GM12878 (cell line): ENCODE measurements at regions not wholly inside any gene's neighbourhood (a gene's known extent, or its start where the extent isn't known, plus 50 kb on each side); places are given as distances from the start of the nearest gene placed in this dataset.

ENCODE experiments used
- ATAC-seq: fragments of 200-7000 bp; cut with Tn5 transposase; 3 replicates; pipeline ENCODE4 v1.9.1; 2020; ENCODE audit warnings: mild to moderate bottlenecking, moderate library complexity
- BruUV-seq: library from RNA; stranded (reverse); fragments of 400-500 nt; replicated peaks from 2 replicates; lab custom pipeline; 2021; lab: Mats Ljungman, UMichigan
- CTCF ChIA-PET: fragments of 300-600 bp; sonication (Branson Sonifier 250); formaldehyde crosslinking; extraction: SDS; loops from one replicate; lab custom pipeline; 2021; ENCODE audit warnings: inconsistent platforms; lab: Yijun Ruan, JAX
- POLR2A ChIA-PET: fragments of 350-600 bp; formaldehyde crosslinking; extraction: SDS; loops from one replicate; lab custom pipeline; 2021; ENCODE audit warnings: inconsistent platforms; lab: Charles Lee
- RAD21 ChIA-PET: fragments of 300-600 bp; sonication (Branson Sonifier 250); formaldehyde crosslinking; loops from one replicate; lab custom pipeline; 2023; ENCODE audit warnings: antibody characterized with exemption; ENCODE audit not compliant: unreplicated experiment; lab: Charles Lee
- SMC1A ChIA-PET: fragments of 300-600 bp; sonication (Branson Sonifier 250); formaldehyde crosslinking; loops from one replicate; lab custom pipeline; 2023; ENCODE audit not compliant: unreplicated experiment, uncharacterized antibody; lab: Charles Lee
- DNase-seq: peaks from one replicate; pipeline ENCODE4 v3.0.0-alpha.2; 2011; ENCODE audit warnings: low read depth, low spot score
- FAIRE-seq: peaks from 3 replicates; lab custom pipeline; 2011; peaks lifted over from hg19 to GRCh38; lab: Jason Lieb, UNC
- H2AFZ ChIP-seq: 2 replicates; pipeline ENCODE4 v1.6.0; 2011; ENCODE audit warnings: low read depth, low read length, control low read depth; ENCODE audit not compliant: control insufficient read depth
- H3K27ac ChIP-seq: 2 replicates; pipeline ENCODE4 v1.5.1; 2011; ENCODE audit warnings: control low read depth; ENCODE audit not compliant: control insufficient read depth, insufficient read depth
- H3K27me3 ChIP-seq, 2 experiments: replicated peaks in 1 of 2; 2 replicates each; pipeline versions ENCODE4 v1.6.0 to v1.6.1; 2011; ENCODE audit warnings: low read length in 1 of 2; ENCODE audit not compliant: control insufficient read depth in 2 of 2, insufficient read depth in 2 of 2
- H3K36me3 ChIP-seq, 2 experiments: 2 replicates each; pipeline ENCODE4 v1.5.1; 2011; ENCODE audit warnings: low read length in 1 of 2; ENCODE audit not compliant: control insufficient read depth in 2 of 2, insufficient read depth in 2 of 2
- H3K4me1 ChIP-seq: 2 replicates; pipeline ENCODE4 v1.6.1; 2011; ENCODE audit warnings: mild to moderate bottlenecking, low read length, moderate library complexity, mixed read lengths; ENCODE audit not compliant: control insufficient read depth, insufficient read depth
- H3K4me2 ChIP-seq: 2 replicates; pipeline ENCODE4 v1.6.0; 2011; ENCODE audit warnings: control low read depth; ENCODE audit not compliant: control insufficient read depth, insufficient read depth
- H3K4me3 ChIP-seq: fragments of 200-600 bp; sonication (generic); 2 replicates; pipeline ENCODE4 v1.5.1; 2016
- H3K79me2 ChIP-seq: 2 replicates; pipeline ENCODE4 v1.6.0; 2011; ENCODE audit warnings: low read length; ENCODE audit not compliant: control insufficient read depth, insufficient read depth
- H3K9ac ChIP-seq: 2 replicates; pipeline ENCODE4 v1.8.0; 2011; ENCODE audit warnings: low read length, control low read depth, mixed read lengths; ENCODE audit not compliant: control insufficient read depth, insufficient read depth
- H3K9me3 ChIP-seq: replicated peaks from 3 replicates; pipeline ENCODE4 v1.5.1; 2011; ENCODE audit warnings: mild to moderate bottlenecking, low read length; ENCODE audit not compliant: control insufficient read depth, insufficient read depth
- H4K20me1 ChIP-seq: 2 replicates; pipeline ENCODE4 v1.6.0; 2011; ENCODE audit not compliant: control insufficient read depth, insufficient read depth
- BHLHE40 ChIP-seq, 2 experiments: fragments of 450-650 bp in 1 of 2; IDR thresholded peaks; 2 replicates each; pipeline ENCODE4 v1.6.1; 2011 to 2017; ENCODE audit warnings: low read depth in 2 of 2, borderline replicate concordance in 1 of 2, improper control_type of control experiment in 1 of 2, low read length in 1 of 2, mild to moderate bottlenecking in 1 of 2
- CBX5 ChIP-seq: sonication (generic); IDR thresholded peaks from 2 replicates; pipeline ENCODE4 v1.6.1; 2016; ENCODE audit warnings: low read depth, moderate library complexity, mild to moderate bottlenecking, inconsistent platforms
- CREM ChIP-seq: IDR thresholded peaks from 2 replicates; pipeline ENCODE4 v1.6.1; 2014; ENCODE audit warnings: antibody characterized with exemption, low read depth
- E2F8 ChIP-seq: fragments of 450-650 bp; IDR thresholded peaks from 2 replicates; pipeline ENCODE4 v1.6.1; 2018; ENCODE audit warnings: mild to moderate bottlenecking, low read depth, moderate library complexity; ENCODE audit not compliant: partially characterized antibody
- EZH2 ChIP-seq: IDR thresholded peaks from 2 replicates; pipeline ENCODE4 v1.6.1; 2012; ENCODE audit warnings: low read depth, mild to moderate bottlenecking, control low read depth, inconsistent platforms, low read length, borderline replicate concordance; ENCODE audit not compliant: control insufficient read depth
- HDAC2 ChIP-seq: fragments of 200-600 bp; sonication (generic); IDR thresholded peaks from 2 replicates; pipeline ENCODE4 v1.6.1; 2017
- JUND ChIP-seq: IDR thresholded peaks from 2 replicates; pipeline ENCODE4 v1.6.1; 2012; ENCODE audit warnings: low read depth, mild to moderate bottlenecking, low read length, improper control_type of control experiment, moderate library complexity
- LARP7 ChIP-seq: fragments of 450-650 bp; IDR thresholded peaks from 2 replicates; pipeline ENCODE4 v1.6.1; 2017; ENCODE audit warnings: mild to moderate bottlenecking
- MEF2B ChIP-seq: fragments of 450-650 bp; IDR thresholded peaks from 2 replicates; pipeline ENCODE4 v1.6.1; 2018; ENCODE audit warnings: mild to moderate bottlenecking, moderate library complexity; ENCODE audit not compliant: partially characterized antibody, poor library complexity, severe bottlenecking
- MXI1 ChIP-seq: fragments of 150-350 bp; IDR thresholded peaks from 2 replicates; pipeline ENCODE4 v1.6.1; 2011; ENCODE audit warnings: low read depth, mild to moderate bottlenecking, inconsistent platforms, low read length, improper control_type of control experiment
- MYB ChIP-seq: fragments of 150-350 bp; IDR thresholded peaks from 2 replicates; pipeline ENCODE4 v1.6.1; 2014; ENCODE audit warnings: mild to moderate bottlenecking, low read depth, low read length, borderline replicate concordance
- NFYA ChIP-seq: IDR thresholded peaks from 2 replicates; pipeline ENCODE4 v1.6.1; 2011; ENCODE audit warnings: low read depth, mild to moderate bottlenecking, low read length, improper control_type of control experiment, borderline replicate concordance
- SIX5 ChIP-seq: IDR thresholded peaks from 2 replicates; pipeline ENCODE4 v1.6.1; 2011; ENCODE audit warnings: mild to moderate bottlenecking, low read depth, low read length, moderate library complexity; ENCODE audit not compliant: severe bottlenecking
- SKIL ChIP-seq: fragments of 450-650 bp; IDR thresholded peaks from 2 replicates; pipeline ENCODE4 v1.6.1; 2017; ENCODE audit warnings: mild to moderate bottlenecking, low read depth, inconsistent platforms; ENCODE audit not compliant: poor library complexity, severe bottlenecking
- SMAD1 ChIP-seq: fragments of 450-650 bp; IDR thresholded peaks from 2 replicates; pipeline ENCODE4 v1.6.1; 2018; ENCODE audit warnings: mild to moderate bottlenecking, low read depth; ENCODE audit not compliant: partially characterized antibody
- WRNIP1 ChIP-seq: IDR thresholded peaks from 2 replicates; pipeline ENCODE4 v1.6.1; 2011; ENCODE audit warnings: low read depth, low read length, improper control_type of control experiment, borderline replicate concordance
- ZNF207 ChIP-seq: fragments of 450-650 bp; IDR thresholded peaks from 2 replicates; pipeline ENCODE4 v1.6.1; 2014; ENCODE audit warnings: antibody characterized with exemption, mild to moderate bottlenecking, borderline replicate concordance
- ZNF24 ChIP-seq: fragments of 450-650 bp; IDR thresholded peaks from 2 replicates; pipeline ENCODE4 v1.6.1; 2017; ENCODE audit warnings: antibody characterized with exemption, mild to moderate bottlenecking
- WGBS: methylation state at CpG from one replicate; pipeline ENCODE4 v1.1.6; 2016; ENCODE audit warnings: low lambda C conversion rate; ENCODE audit not compliant: insufficient replicate concordance, insufficient coverage; ENCODE audit errors: missing lambda C conversion rate; 5-methylcytosine and 5-hydroxymethylcytosine counted together
- in situ Hi-C: fragments of 300-500 bp; cut with MboI; formaldehyde crosslinking; loops from 9 replicates; pipeline ENCODE4 v1.14.3; 2018; ENCODE audit warnings: mixed read lengths
- intact Hi-C: fragments of 100-400 bp; cut with micrococcal nuclease; formaldehyde crosslinking; loops from one replicate; pipeline ENCODE4 v1.14.2; 2022; ENCODE audit not compliant: unreplicated experiment

- POLR2A ChIA-PET: no interaction called here
- Histone ChIP-seq H3K36me3 (no peaks in the 10 kb centered on the region), H2AFZ (no peak overlapping the region), H3K9ac (no peak overlapping the region), H4K20me1 (no peaks in the 10 kb centered on the region), H3K9me3 (no peaks in the 10 kb centered on the region), H3K4me3 (no peak overlapping the region), H3K79me2 (no peaks in the 10 kb centered on the region), H3K4me2 (no peak overlapping the region), H3K4me1 (no peaks in the 10 kb centered on the region), H3K27ac (no peak overlapping the region), H3K27me3 (no peaks in the 10 kb centered on the region)
- ATAC-seq (no peak), DNase-seq (no peak), FAIRE-seq (no peak)
- CTCF ChIA-PET: no interaction called here
- WGBS: 0% methylated on average over 1 of the region's 1 CpG
- RAD21 ChIA-PET: no interaction called here
- SMC1A ChIA-PET: no interaction called here
- in situ Hi-C loops (no loop called here), intact Hi-C loops (no loop called here)
- BruUV-seq: no TSS peak
- TF ChIP-seq MYB (no peak), JUND (no peak), CREM (no peak), CBX5 (no peak), ZNF24 (no peak), NFYA (no peak), SIX5 (no peak), LARP7 (no peak), EZH2 (no peak), SKIL (no peak), MXI1 (no peak), E2F8 (no peak), ZNF207 (no peak), WRNIP1 (no peak), BHLHE40 (IDR thresholded peaks at IDR 0.05; ENCODE audit: borderline replicate concordance in 1 of 2, low read depth in 2 of 2, low read length in 1 of 2) (no peak), HDAC2 (no peak), SMAD1 (no peak), MEF2B (no peak)
These were observed 314.1 kb upstream of the SLC35B3 start for GRCh38 chr6:8749465-8749864.
